ENCODE measurements at regions not wholly inside any gene's neighbourhood (a gene's known extent, or its start where the extent isn't known, plus 50 kb on each side); places are given as distances from the start of the nearest gene placed in this dataset.

GRCh38 chr2:183579686-183580085, 455.4 kb downstream of the NUP35 start:
- H3K27ac ChIP-seq (ENCODE audit: low read length), result no peak overlapping the region
- H3K36me3 ChIP-seq (ENCODE audit: insufficient read depth, low read length), result no peaks in the 10 kb centered on the region
- TF ChIP-seq EZH2 (IDR thresholded peaks at IDR 0.05; ENCODE audit: borderline replicate concordance, insufficient read depth, low read length, poor library complexity, severe bottlenecking) (no peak), EP300 (conservative IDR thresholded peaks at IDR 0.05; ENCODE audit: poor library complexity, severe bottlenecking) (no peak), SMC3 (conservative IDR thresholded peaks at IDR 0.05; ENCODE audit: poor library complexity) (no peak), REST (IDR thresholded peaks at IDR 0.05; ENCODE audit: borderline replicate concordance) (no peak), MXI1 (conservative IDR thresholded peaks at IDR 0.05; ENCODE audit: poor library complexity, severe bottlenecking) (no peak), POLR2AphosphoS5 (IDR thresholded peaks at IDR 0.05) (no peak), TAF1 (IDR thresholded peaks at IDR 0.05; ENCODE audit: low read depth) (no peak), CTCF (IDR thresholded peaks at IDR 0.05; ENCODE audit: poor library complexity, severe bottlenecking) (no peak), RAD21 (conservative IDR thresholded peaks at IDR 0.05) (no peak)
- H3K4me2 ChIP-seq (ENCODE audit: low read length), result no peak overlapping the region
- H4K20me1 ChIP-seq (ENCODE audit: insufficient read depth), result no peaks in the 10 kb centered on the region
- H3K79me2 ChIP-seq (replicated peaks; ENCODE audit: insufficient read depth, low read length), result no peaks in the 10 kb centered on the region
- H2AFZ ChIP-seq (ENCODE audit: low read depth, low read length), result no peak overlapping the region
- H3K4me3 ChIP-seq (ENCODE audit: low read length), result no peak overlapping the region
- H3F3A ChIP-seq (ENCODE audit: insufficient read depth, low read length, poor library complexity, severe bottlenecking), result no peaks in the 10 kb centered on the region
- no peaks in the 10 kb centered on the region for H3K9me3 ChIP-seq (ENCODE audit: low read length)
- H3K27me3 ChIP-seq (ENCODE audit: insufficient read depth, low read depth, low read length), result no peaks in the 10 kb centered on the region
- H3K9me2 ChIP-seq (ENCODE audit: insufficient read depth, low read length), result no peaks in the 10 kb centered on the region
- H3K9ac ChIP-seq (ENCODE audit: low read length), result no peak overlapping the region

GRCh38 chr2:183592271-183592670, 468.0 kb downstream of the NUP35 start:
- no peaks in the 10 kb centered on the region for H3K9me3 ChIP-seq (ENCODE audit: low read length)

More at GRCh38 chr2:183592271-183592670, 468.0 kb downstream of the NUP35 start:
- Histone ChIP-seq H3K27me3 (ENCODE audit: insufficient read depth, low read depth, low read length) (no peaks in the 10 kb centered on the region), H3K36me3 (ENCODE audit: insufficient read depth, low read length) (no peaks in the 10 kb centered on the region), H3K79me2 (replicated peaks; ENCODE audit: insufficient read depth, low read length) (no peaks in the 10 kb centered on the region), H3K4me2 (ENCODE audit: low read length) (no peak overlapping the region), H3K27ac (ENCODE audit: low read length) (no peak overlapping the region), H3F3A (ENCODE audit: insufficient read depth, low read length, poor library complexity, severe bottlenecking) (no peaks in the 10 kb centered on the region), H3K9me2 (ENCODE audit: insufficient read depth, low read length) (no peaks in the 10 kb centered on the region), H3K4me3 (ENCODE audit: low read length) (no peak overlapping the region), H3K9ac (ENCODE audit: low read length) (no peak overlapping the region), H2AFZ (ENCODE audit: low read depth, low read length) (no peak overlapping the region), H4K20me1 (ENCODE audit: insufficient read depth) (no peaks in the 10 kb centered on the region)
- TF ChIP-seq EP300 (conservative IDR thresholded peaks at IDR 0.05; ENCODE audit: poor library complexity, severe bottlenecking) (no peak), CTCF (IDR thresholded peaks at IDR 0.05; ENCODE audit: poor library complexity, severe bottlenecking) (no peak), MXI1 (conservative IDR thresholded peaks at IDR 0.05; ENCODE audit: poor library complexity, severe bottlenecking) (no peak), RAD21 (conservative IDR thresholded peaks at IDR 0.05) (no peak), SMC3 (conservative IDR thresholded peaks at IDR 0.05; ENCODE audit: poor library complexity) (no peak)
